ENCODE measurements at regions not wholly inside any gene's neighbourhood (a gene's known extent, or its start where the extent isn't known, plus 50 kb on each side); places are given as distances from the start of the nearest gene placed in this dataset.
A peak's percentile ranks its signal among the peaks of the same experiment; 100 is the strongest.

DNA sequence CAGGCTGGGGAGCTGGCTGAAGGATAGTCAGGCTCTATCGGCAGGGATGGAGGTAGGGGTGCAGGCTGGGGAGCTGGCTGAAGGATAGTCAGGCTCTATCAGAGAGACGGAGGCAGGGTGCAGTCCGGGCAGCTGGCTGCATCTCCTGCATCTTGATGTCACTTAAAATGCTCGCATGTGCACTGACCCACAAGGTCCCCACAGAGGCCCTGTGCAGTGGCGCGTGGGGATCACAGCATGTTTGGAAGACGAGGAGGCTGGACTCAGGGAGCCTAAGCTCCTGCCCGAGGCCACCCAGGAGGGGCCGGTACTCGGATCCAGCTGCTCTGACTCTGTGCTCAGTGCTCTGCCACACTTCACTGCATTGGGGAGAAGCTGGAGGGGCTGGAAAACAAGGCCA lies 189.0 kb upstream of the HDAC4 start:
- peaks cover 0 to 14% (median 8%) of the 10 kb centered on the region in 4 experiments for H3K4me1 ChIP-seq (ENCODE audit: control extremely low read depth in 1 of 4, control insufficient read depth in 4 of 4, insufficient read depth in 4 of 4, low read length in 3 of 4)
- DNase-seq: no peak
- peaks cover 0 to 4% (median 0%) of the 10 kb centered on the region in 5 experiments for H3K27me3 ChIP-seq (replicated peaks in 2 of 5; ENCODE audit: control insufficient read depth in 4 of 5, insufficient read depth in 5 of 5, low read length in 4 of 5)
- no peak overlapping the region for H3K4me3 ChIP-seq (ENCODE audit: control insufficient read depth in 1 of 7, extremely low read depth in 1 of 7, insufficient read depth in 4 of 7, low read depth in 2 of 7, low read length in 6 of 7)
- CTCF ChIA-PET: no interaction called here
- H3K27ac ChIP-seq (ENCODE audit: insufficient read depth in 1 of 2, low read depth in 1 of 2, low read length in 2 of 2, poor library complexity in 1 of 2, severe bottlenecking in 2 of 2): no peak overlapping the region
- no peaks in the 10 kb centered on the region for H3K36me3 ChIP-seq (ENCODE audit: control insufficient read depth in 4 of 4, insufficient read depth in 4 of 4, low read length in 3 of 4)
- peaks cover 0 to 13% (median 2%) of the 10 kb centered on the region in 5 experiments for H3K9me3 ChIP-seq (ENCODE audit: control extremely low read depth in 1 of 5, control insufficient read depth in 4 of 5, insufficient read depth in 2 of 5, low read depth in 1 of 5, low read length in 4 of 5)
- WGBS (ENCODE audit: insufficient coverage): 97% methylated on average over 9 of the region's 10 CpGs
- POLR2A ChIA-PET: no interaction called here

- H3K36me3 ChIP-seq (ENCODE audit: control insufficient read depth in 4 of 4, insufficient read depth in 4 of 4, low read length in 3 of 4): no peaks in the 10 kb centered on the region
- peaks cover 0 to 13% (median 2%) of the 10 kb centered on the region in 5 experiments for H3K9me3 ChIP-seq (ENCODE audit: control extremely low read depth in 1 of 5, control insufficient read depth in 4 of 5, insufficient read depth in 2 of 5, low read depth in 1 of 5, low read length in 4 of 5)
- 95% methylated on average over 4 of the region's 7 CpGs for WGBS (ENCODE audit: insufficient coverage)
- H3K4me3 ChIP-seq (ENCODE audit: control insufficient read depth in 1 of 7, extremely low read depth in 1 of 7, insufficient read depth in 4 of 7, low read depth in 2 of 7, low read length in 6 of 7): no peak overlapping the region
- DNase-seq: no peak
- ChIA-PET POLR2A (no interaction called here), CTCF (no interaction called here)
- peaks cover 0 to 4% (median 0%) of the 10 kb centered on the region in 5 experiments for H3K27me3 ChIP-seq (replicated peaks in 2 of 5; ENCODE audit: control insufficient read depth in 4 of 5, insufficient read depth in 5 of 5, low read length in 4 of 5)
- peaks cover 0 to 14% (median 8%) of the 10 kb centered on the region in 4 experiments for H3K4me1 ChIP-seq (ENCODE audit: control extremely low read depth in 1 of 4, control insufficient read depth in 4 of 4, insufficient read depth in 4 of 4, low read length in 3 of 4)
- H3K27ac ChIP-seq (ENCODE audit: insufficient read depth in 1 of 2, low read depth in 1 of 2, low read length in 2 of 2, poor library complexity in 1 of 2, severe bottlenecking in 2 of 2): no peak overlapping the region
Observed at GRCh38 chr2:239589270-239589825, 188.5 kb upstream of the HDAC4 start.

DNA sequence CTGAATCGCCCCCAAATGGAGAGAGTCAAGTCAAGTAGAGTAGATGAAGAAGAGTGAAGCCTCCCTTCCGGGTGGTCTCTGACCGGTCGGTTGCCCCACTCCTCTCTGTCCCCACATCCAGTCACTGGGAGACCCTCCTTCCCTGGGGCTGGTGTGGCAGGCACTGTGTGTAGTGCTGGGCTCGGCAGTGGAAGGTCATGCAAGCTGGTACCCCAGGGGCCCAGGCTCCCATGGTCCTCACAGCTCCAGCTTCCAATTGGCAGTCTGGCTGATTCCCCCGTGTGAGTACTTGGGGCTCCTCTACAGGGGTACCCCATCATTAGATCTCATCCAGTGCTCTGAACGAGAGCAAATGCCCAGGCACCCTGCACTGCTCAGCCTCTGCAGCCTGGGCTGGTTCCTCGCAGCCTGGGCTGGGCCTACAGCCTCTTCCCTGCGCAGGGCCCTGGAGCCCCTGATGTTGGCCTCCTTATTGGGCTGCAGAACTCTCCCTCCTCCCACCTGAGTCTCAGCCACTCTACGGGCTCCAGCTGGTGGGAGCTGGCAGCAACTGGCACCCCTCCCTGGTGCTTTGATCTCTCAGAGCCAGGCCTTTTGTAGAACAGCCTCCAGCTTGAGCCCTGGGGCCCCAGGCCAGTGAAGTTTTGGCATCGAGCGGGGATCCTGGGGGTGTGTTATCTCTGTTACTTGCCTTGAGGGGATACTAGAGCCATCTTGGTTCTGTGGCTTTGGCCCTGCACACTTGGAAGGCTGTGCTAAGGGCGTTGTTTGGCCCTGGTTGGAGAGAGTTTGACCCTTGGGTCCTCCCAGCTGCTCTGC lies 187.8 kb upstream of the HDAC4 start:
- Histone ChIP-seq H3K4me3 (ENCODE audit: control insufficient read depth in 1 of 7, extremely low read depth in 1 of 7, insufficient read depth in 4 of 7, low read depth in 2 of 7, low read length in 6 of 7) (no peak overlapping the region), H3K36me3 (ENCODE audit: control insufficient read depth in 4 of 4, insufficient read depth in 4 of 4, low read length in 3 of 4) (no peaks in the 10 kb centered on the region), H3K27ac (ENCODE audit: insufficient read depth in 1 of 2, low read depth in 1 of 2, low read length in 2 of 2, poor library complexity in 1 of 2, severe bottlenecking in 2 of 2) (no peak overlapping the region), H3K4me1 (ENCODE audit: control extremely low read depth in 1 of 4, control insufficient read depth in 4 of 4, insufficient read depth in 4 of 4, low read length in 3 of 4) (peaks cover 0 to 14% (median 8%) of the 10 kb centered on the region in 4 experiments), H3K9me3 (ENCODE audit: control extremely low read depth in 1 of 5, control insufficient read depth in 4 of 5, insufficient read depth in 2 of 5, low read depth in 1 of 5, low read length in 4 of 5) (peaks cover 0 to 13% (median 2%) of the 10 kb centered on the region in 5 experiments), H3K27me3 (replicated peaks in 2 of 5; ENCODE audit: control insufficient read depth in 4 of 5, insufficient read depth in 5 of 5, low read length in 4 of 5) (peaks cover 0 to 4% (median 0%) of the 10 kb centered on the region in 5 experiments)
- 97% methylated on average over 12 of the region's 13 CpGs for WGBS (ENCODE audit: insufficient coverage)
- POLR2A ChIA-PET: no interaction called here
- CTCF ChIA-PET: no interaction called here
- DNase-seq: no peak

DNA sequence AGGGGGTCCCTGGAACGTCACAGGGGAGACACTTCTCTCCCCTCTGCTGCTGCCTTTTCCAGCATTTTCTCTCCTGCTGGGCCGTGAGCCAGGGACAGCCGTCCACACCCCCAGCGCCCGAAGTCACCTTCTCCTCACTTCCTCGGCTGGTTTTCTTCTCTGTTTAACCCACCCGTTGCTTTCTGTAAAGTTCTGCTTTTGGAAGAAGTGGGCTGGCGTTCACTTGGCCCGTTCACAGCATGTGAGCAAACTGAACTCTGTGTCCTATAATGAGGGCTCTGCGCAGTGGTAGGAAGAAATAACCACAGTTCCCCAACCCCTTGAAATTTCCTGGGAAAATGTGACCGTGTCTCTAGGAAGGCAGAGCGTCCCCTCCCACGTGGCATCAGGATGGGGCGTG lies 187.0 kb upstream of the HDAC4 start:
- peaks cover 0 to 14% (median 8%) of the 10 kb centered on the region in 4 experiments for H3K4me1 ChIP-seq (ENCODE audit: control extremely low read depth in 1 of 4, control insufficient read depth in 4 of 4, insufficient read depth in 4 of 4, low read length in 3 of 4)
- H3K4me3 ChIP-seq (ENCODE audit: control insufficient read depth in 1 of 7, extremely low read depth in 1 of 7, insufficient read depth in 4 of 7, low read depth in 2 of 7, low read length in 6 of 7): no peak overlapping the region
- ChIA-PET POLR2A (no interaction called here), CTCF (no interaction called here)
- H3K36me3 ChIP-seq (ENCODE audit: control insufficient read depth in 4 of 4, insufficient read depth in 4 of 4, low read length in 3 of 4): no peaks in the 10 kb centered on the region
- WGBS (ENCODE audit: insufficient coverage): 20% methylated on average over 13 of the region's 14 CpGs
- peaks cover 0 to 4% (median 0%) of the 10 kb centered on the region in 5 experiments for H3K27me3 ChIP-seq (replicated peaks in 2 of 5; ENCODE audit: control insufficient read depth in 4 of 5, insufficient read depth in 5 of 5, low read length in 4 of 5)
- DNase-seq: peak in 2 of 3 donors; percentile 15 to 27
- no peak overlapping the region for H3K27ac ChIP-seq (ENCODE audit: insufficient read depth in 1 of 2, low read depth in 1 of 2, low read length in 2 of 2, poor library complexity in 1 of 2, severe bottlenecking in 2 of 2)
- peaks cover 0 to 8% (median 2%) of the 10 kb centered on the region in 5 experiments for H3K9me3 ChIP-seq (ENCODE audit: control extremely low read depth in 1 of 5, control insufficient read depth in 4 of 5, insufficient read depth in 2 of 5, low read depth in 1 of 5, low read length in 4 of 5)

- no peak for DNase-seq
- ChIA-PET POLR2A (no interaction called here), CTCF (no interaction called here)
- Histone ChIP-seq H3K27me3 (replicated peaks in 2 of 5; ENCODE audit: control insufficient read depth in 4 of 5, insufficient read depth in 5 of 5, low read length in 4 of 5) (peaks cover 0 to 4% (median 0%) of the 10 kb centered on the region in 5 experiments), H3K4me1 (ENCODE audit: control extremely low read depth in 1 of 4, control insufficient read depth in 4 of 4, insufficient read depth in 4 of 4, low read length in 3 of 4) (peaks cover 0 to 14% (median 8%) of the 10 kb centered on the region in 4 experiments), H3K36me3 (ENCODE audit: control insufficient read depth in 4 of 4, insufficient read depth in 4 of 4, low read length in 3 of 4) (no peaks in the 10 kb centered on the region), H3K9me3 (ENCODE audit: control extremely low read depth in 1 of 5, control insufficient read depth in 4 of 5, insufficient read depth in 2 of 5, low read depth in 1 of 5, low read length in 4 of 5) (peaks cover 0 to 4% (median 0%) of the 10 kb centered on the region in 5 experiments), H3K27ac (ENCODE audit: insufficient read depth in 1 of 2, low read depth in 1 of 2, low read length in 2 of 2, poor library complexity in 1 of 2, severe bottlenecking in 2 of 2) (no peak overlapping the region), H3K4me3 (ENCODE audit: control insufficient read depth in 1 of 7, extremely low read depth in 1 of 7, insufficient read depth in 4 of 7, low read depth in 2 of 7, low read length in 6 of 7) (no peak overlapping the region)
- 91% methylated on average over 7 of the region's 16 CpGs for WGBS (ENCODE audit: insufficient coverage)
Observed at GRCh38 chr2:239587311-239587731, 186.5 kb upstream of the HDAC4 start.

DNA sequence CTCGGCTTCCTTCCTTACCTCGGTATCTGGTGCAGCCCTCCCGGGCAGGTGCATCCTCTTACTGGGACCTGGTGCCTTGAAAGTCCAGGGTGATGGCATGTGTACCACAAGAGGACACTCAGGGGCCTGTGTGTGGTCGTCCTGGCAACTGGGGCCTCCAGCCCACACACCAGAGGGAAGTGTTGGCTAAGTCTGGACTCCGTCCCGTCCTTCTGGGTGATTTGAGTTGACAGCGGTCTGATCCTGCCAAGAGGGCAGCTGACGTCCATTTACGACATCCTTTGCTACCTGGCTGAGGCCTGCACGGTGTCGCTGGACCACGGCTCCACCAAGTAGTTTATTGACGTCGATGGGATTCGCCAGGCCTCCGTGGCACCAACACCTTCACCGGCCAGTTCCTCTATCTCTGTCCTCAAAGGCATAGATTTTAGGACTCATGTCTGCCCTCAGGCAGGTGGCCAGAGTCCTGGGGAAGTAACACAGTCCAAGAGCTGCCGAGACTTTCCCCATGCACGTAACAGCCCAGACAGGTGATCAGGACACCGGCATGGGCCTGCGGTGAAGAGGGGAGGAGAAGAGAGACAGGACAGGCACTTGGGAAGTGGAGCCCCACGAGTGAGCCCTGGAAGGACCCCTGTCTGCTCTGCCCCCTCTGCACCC lies 186.0 kb upstream of the HDAC4 start:
- Histone ChIP-seq H3K27me3 (replicated peaks in 2 of 5; ENCODE audit: control insufficient read depth in 4 of 5, insufficient read depth in 5 of 5, low read length in 4 of 5) (peaks cover 0 to 4% (median 0%) of the 10 kb centered on the region in 5 experiments), H3K9me3 (ENCODE audit: control extremely low read depth in 1 of 5, control insufficient read depth in 4 of 5, insufficient read depth in 2 of 5, low read depth in 1 of 5, low read length in 4 of 5) (no peaks in the 10 kb centered on the region), H3K4me1 (ENCODE audit: control extremely low read depth in 1 of 4, control insufficient read depth in 4 of 4, insufficient read depth in 4 of 4, low read length in 3 of 4) (peaks cover 0 to 14% (median 8%) of the 10 kb centered on the region in 4 experiments), H3K27ac (ENCODE audit: insufficient read depth in 1 of 2, low read depth in 1 of 2, low read length in 2 of 2, poor library complexity in 1 of 2, severe bottlenecking in 2 of 2) (no peak overlapping the region), H3K36me3 (ENCODE audit: control insufficient read depth in 4 of 4, insufficient read depth in 4 of 4, low read length in 3 of 4) (no peaks in the 10 kb centered on the region), H3K4me3 (ENCODE audit: control insufficient read depth in 1 of 7, extremely low read depth in 1 of 7, insufficient read depth in 4 of 7, low read depth in 2 of 7, low read length in 6 of 7) (no peak overlapping the region)
- POLR2A ChIA-PET: no interaction called here
- DNase-seq: peak in 2 of 3 donors; percentile 14 to 42
- CTCF ChIA-PET: no interaction called here
- WGBS (ENCODE audit: insufficient coverage): 79% methylated on average over 21 of the region's 22 CpGs

DNA sequence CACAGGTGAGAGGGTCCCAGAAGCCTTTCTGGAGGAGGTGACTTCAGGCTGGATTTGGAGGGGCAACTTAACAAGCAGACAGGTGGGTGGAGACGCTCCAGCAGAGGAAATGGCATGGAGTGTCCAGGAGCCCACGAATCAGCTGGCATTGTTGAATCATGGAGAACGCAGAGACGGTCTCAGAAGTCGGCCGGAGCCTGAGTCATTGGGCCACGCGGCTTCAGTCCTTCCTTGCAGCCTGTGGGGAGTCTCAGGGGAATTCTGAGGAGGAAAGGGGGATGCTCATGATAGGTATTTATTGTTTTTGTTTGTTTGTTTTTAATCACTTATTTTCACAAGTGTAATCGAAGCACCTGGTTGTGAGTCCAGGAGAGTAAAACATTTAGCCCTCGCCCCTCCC lies 184.6 kb upstream of the HDAC4 start:
- ChIA-PET POLR2A (no interaction called here), CTCF (no interaction called here)
- H3K36me3 ChIP-seq (ENCODE audit: control insufficient read depth in 4 of 4, insufficient read depth in 4 of 4, low read length in 3 of 4): no peaks in the 10 kb centered on the region
- no peaks in the 10 kb centered on the region for H3K9me3 ChIP-seq (ENCODE audit: control extremely low read depth in 1 of 5, control insufficient read depth in 4 of 5, insufficient read depth in 2 of 5, low read depth in 1 of 5, low read length in 4 of 5)
- no peak for DNase-seq
- 85% methylated on average over 8 of the region's 10 CpGs for WGBS (ENCODE audit: insufficient coverage)
- H3K4me1 ChIP-seq (ENCODE audit: control extremely low read depth in 1 of 4, control insufficient read depth in 4 of 4, insufficient read depth in 4 of 4, low read length in 3 of 4): peaks cover 0 to 14% (median 8%) of the 10 kb centered on the region in 4 experiments
- peaks cover 0 to 4% (median 0%) of the 10 kb centered on the region in 5 experiments for H3K27me3 ChIP-seq (replicated peaks in 2 of 5; ENCODE audit: control insufficient read depth in 4 of 5, insufficient read depth in 5 of 5, low read length in 4 of 5)
- H3K27ac ChIP-seq (ENCODE audit: insufficient read depth in 1 of 2, low read depth in 1 of 2, low read length in 2 of 2, poor library complexity in 1 of 2, severe bottlenecking in 2 of 2): no peak overlapping the region
- no peak overlapping the region for H3K4me3 ChIP-seq (ENCODE audit: control insufficient read depth in 1 of 7, extremely low read depth in 1 of 7, insufficient read depth in 4 of 7, low read depth in 2 of 7, low read length in 6 of 7)
